H9 (cell line): ENCODE measurements at regions not wholly inside any gene's neighbourhood (a gene's known extent, or its start where the extent isn't known, plus 50 kb on each side); places are given as distances from the start of the nearest gene placed in this dataset.

Experiments
- DNase-seq: peaks from one replicate; pipeline ENCODE4 v3.0.0-alpha.2; 2017
- H2AFZ ChIP-seq: one replicate; pipeline ENCODE4 v1.6.1; 2013; ENCODE audit warnings: mild to moderate bottlenecking, low read length, control low read depth, moderate library complexity
- H2AK5ac ChIP-seq: 2 replicates; pipeline ENCODE4 v1.6.1; 2013; ENCODE audit warnings: low read length, control low read depth, mixed read lengths; ENCODE audit not compliant: insufficient read length
- H2BK120ac ChIP-seq: one replicate; pipeline ENCODE4 v1.6.1; 2013; ENCODE audit warnings: low read depth, mild to moderate bottlenecking, low read length, control low read depth, inconsistent platforms; ENCODE audit not compliant: poor library complexity, severe bottlenecking
- H2BK12ac ChIP-seq: 2 replicates; pipeline ENCODE4 v1.6.1; 2013; ENCODE audit warnings: low read length, control low read depth, mixed read lengths, low read depth; ENCODE audit not compliant: insufficient read length
- H2BK15ac ChIP-seq: 2 replicates; pipeline ENCODE4 v1.6.1; 2013; ENCODE audit warnings: low read depth, low read length, control low read depth
- H2BK20ac ChIP-seq: one replicate; pipeline ENCODE4 v1.6.1; 2013; ENCODE audit warnings: low read depth, mild to moderate bottlenecking, low read length, control low read depth, inconsistent platforms; ENCODE audit not compliant: poor library complexity, severe bottlenecking
- H2BK5ac ChIP-seq: 2 replicates; pipeline ENCODE4 v1.6.1; 2013; ENCODE audit warnings: low read length, control low read depth, mixed read lengths; ENCODE audit not compliant: insufficient read length
- H3K14ac ChIP-seq: 2 replicates; pipeline ENCODE4 v1.6.1; 2013; ENCODE audit warnings: low read length, control low read depth; ENCODE audit not compliant: insufficient read depth
- H3K18ac ChIP-seq: 2 replicates; pipeline ENCODE4 v1.6.1; 2013; ENCODE audit warnings: low read depth, mild to moderate bottlenecking, mixed read lengths, low read length, control low read depth; ENCODE audit not compliant: insufficient read length
- H3K23ac ChIP-seq: 2 replicates; pipeline ENCODE4 v1.6.1; 2013; ENCODE audit warnings: low read length, control low read depth, mixed read lengths, low read depth; ENCODE audit not compliant: insufficient read length
- H3K23me2 ChIP-seq: 2 replicates; pipeline ENCODE4 v1.6.1; 2013; ENCODE audit warnings: low read depth, mild to moderate bottlenecking, mixed read lengths, low read length, control low read depth; ENCODE audit not compliant: insufficient read length, poor library complexity, severe bottlenecking
- H3K27ac ChIP-seq: 2 replicates; pipeline ENCODE4 v1.5.1; 2013; ENCODE audit warnings: low read length, control low read depth, mixed read lengths, low read depth; ENCODE audit not compliant: insufficient read length
- H3K27me3 ChIP-seq: 2 replicates; pipeline ENCODE4 v1.6.1; 2013; ENCODE audit warnings: low read length, control low read depth, inconsistent platforms; ENCODE audit not compliant: insufficient read depth
- H3K4ac ChIP-seq: 2 replicates; pipeline ENCODE4 v1.6.1; 2013; ENCODE audit warnings: low read depth, mild to moderate bottlenecking, control low read depth, inconsistent platforms, low read length, moderate library complexity
- H3K4me1 ChIP-seq: 2 replicates; pipeline ENCODE4 v1.6.1; 2013; ENCODE audit warnings: low read length, control low read depth, inconsistent platforms; ENCODE audit not compliant: insufficient read depth
- H3K4me2 ChIP-seq: 2 replicates; pipeline ENCODE4 v1.6.1; 2013; ENCODE audit warnings: low read length, control low read depth, mixed read lengths; ENCODE audit not compliant: insufficient read length, insufficient read depth
- H3K56ac ChIP-seq: 2 replicates; pipeline ENCODE4 v1.6.1; 2013; ENCODE audit warnings: low read depth, mild to moderate bottlenecking, mixed read lengths, low read length, control low read depth; ENCODE audit not compliant: insufficient read length
- H3K79me1 ChIP-seq: 2 replicates; pipeline ENCODE4 v1.6.1; 2013; ENCODE audit warnings: low read depth, mild to moderate bottlenecking, moderate library complexity, low read length, control low read depth, inconsistent platforms; ENCODE audit not compliant: insufficient read depth, poor library complexity, severe bottlenecking
- H3K79me2 ChIP-seq: 2 replicates; pipeline ENCODE4 v1.6.1; 2013; ENCODE audit warnings: low read length, control low read depth, inconsistent platforms; ENCODE audit not compliant: insufficient read depth
- H3K9ac ChIP-seq: 2 replicates; pipeline ENCODE4 v1.6.1; 2013; ENCODE audit warnings: low read length, control low read depth, mixed read lengths; ENCODE audit not compliant: insufficient read length; ENCODE audit errors: extremely low read depth
- H3K9me3 ChIP-seq: one replicate; pipeline ENCODE4 v1.6.1; 2013; ENCODE audit warnings: low read depth, low read length, inconsistent platforms; ENCODE audit not compliant: control insufficient read depth
- H3T11ph ChIP-seq: one replicate; pipeline ENCODE4 v1.6.1; 2013; ENCODE audit warnings: mild to moderate bottlenecking, low read length, control low read depth, inconsistent platforms
- H4K20me1 ChIP-seq: one replicate; pipeline ENCODE4 v1.6.1; 2013; ENCODE audit not compliant: control insufficient read depth, insufficient read length, insufficient read depth
- H4K5ac ChIP-seq: 2 replicates; pipeline ENCODE4 v1.6.1; 2013; ENCODE audit warnings: low read depth, mild to moderate bottlenecking, mixed read lengths, low read length, control low read depth; ENCODE audit not compliant: insufficient read length
- H4K8ac ChIP-seq: replicated peaks from 2 replicates; pipeline ENCODE4 v1.6.1; 2013; ENCODE audit warnings: low read length, control low read depth, mixed read lengths, low read depth; ENCODE audit not compliant: insufficient read length
- H4K91ac ChIP-seq: 2 replicates; pipeline ENCODE4 v1.6.1; 2013; ENCODE audit warnings: low read depth, mild to moderate bottlenecking, moderate library complexity, mixed read lengths, low read length, control low read depth; ENCODE audit not compliant: insufficient read length
- H3K27ac Mint-ChIP-seq, 3 experiments: 2 replicates in 2 of 3; 3 replicates in 1 of 3; pipeline ENCODE4 v1.8.0; 2020 to 2021; ENCODE audit warnings: mixed read lengths in 3 of 3, mild to moderate bottlenecking in 1 of 3, moderate library complexity in 1 of 3
- H3K27me3 Mint-ChIP-seq: 2 replicates; pipeline ENCODE4 v1.8.0; 2021; ENCODE audit warnings: low read depth, mild to moderate bottlenecking, moderate library complexity, mixed read lengths
- H3K36me3 Mint-ChIP-seq, 3 experiments: 2 replicates in 2 of 3; 3 replicates in 1 of 3; pipeline ENCODE4 v1.8.0; 2020 to 2021; ENCODE audit warnings: low read depth in 3 of 3, mixed read lengths in 3 of 3; ENCODE audit not compliant: insufficient read depth in 1 of 3
- H3K4me1 Mint-ChIP-seq, 2 experiments: 2 replicates each; pipeline ENCODE4 v1.8.0; 2020; ENCODE audit warnings: mixed read lengths in 2 of 2
- H3K4me3 Mint-ChIP-seq, 2 experiments: 2 replicates in 1 of 2; 3 replicates in 1 of 2; pipeline ENCODE4 v1.8.0; 2020 to 2021; ENCODE audit warnings: mild to moderate bottlenecking in 2 of 2, mixed read lengths in 2 of 2, moderate library complexity in 1 of 2
- H3K9me3 Mint-ChIP-seq, 2 experiments: 2 replicates in 1 of 2; 3 replicates in 1 of 2; pipeline ENCODE4 v1.8.0; 2020; ENCODE audit warnings: mild to moderate bottlenecking in 2 of 2, mixed read lengths in 2 of 2, moderate library complexity in 1 of 2
- CTCF ChIP-seq: fragments of 200-600 bp; sonication (generic); conservative IDR thresholded peaks from 3 replicates; pipeline ENCODE4 v1.8.0; 2021; ENCODE audit warnings: antibody characterized with exemption, mild to moderate bottlenecking
- WGBS: extraction: QIAGEN DNeasy Blood & Tissue Kit; methylation state at CpG from one replicate; pipeline ENCODE4 v1.1.7; 2013; ENCODE audit warnings: missing lambda C conversion rate, low lambda C conversion rate, mixed read lengths; ENCODE audit not compliant: insufficient read length; ENCODE audit errors: extremely low coverage; 5-methylcytosine and 5-hydroxymethylcytosine counted together

GRCh38 chr20:20864351-20865096 is 152.1 kb upstream of the RALGAPA2 start:
- Histone ChIP-seq H3K27ac (no peak overlapping the region), H3K4me1 (no peaks in the 10 kb centered on the region), H3K79me1 (no peaks in the 10 kb centered on the region), H2AK5ac (no peak overlapping the region), H2BK15ac (no peak overlapping the region), H3K56ac (no peak overlapping the region), H3K4me2 (no peak overlapping the region), H2AFZ (no peak overlapping the region), H3K9ac (no peak overlapping the region), H2BK20ac (no peak overlapping the region), H2BK120ac (no peak overlapping the region), H3K79me2 (no peaks in the 10 kb centered on the region), H3K14ac (no peak overlapping the region), H3K23me2 (no peaks in the 10 kb centered on the region), H3K18ac (no peak overlapping the region), H4K91ac (no peak overlapping the region), H4K8ac (no peak overlapping the region), H4K20me1 (no peaks in the 10 kb centered on the region), H3K23ac (no peak overlapping the region), H3K9me3 (no peaks in the 10 kb centered on the region), H2BK12ac (no peak overlapping the region), H3K27me3 (no peaks in the 10 kb centered on the region), H3T11ph (no peak overlapping the region), H2BK5ac (no peak overlapping the region), H4K5ac (no peak overlapping the region), H3K4ac (no peak overlapping the region)
- no CpG with 5 or more reads among the region's 3 CpGs for WGBS
- peaks cover 5 to 12% of the 10 kb centered on the region in 2 experiments for H3K4me1 Mint-ChIP-seq
- H3K27me3 Mint-ChIP-seq, result peaks cover 13% of the 10 kb centered on the region
- peak; percentile 73 for TF ChIP-seq CTCF
- H3K36me3 Mint-ChIP-seq, result no peaks in the 10 kb centered on the region
- no peak overlapping the region for H3K27ac Mint-ChIP-seq
- no peaks in the 10 kb centered on the region for H3K9me3 Mint-ChIP-seq
- DNase-seq, result no peak
- no peak overlapping the region for H3K4me3 Mint-ChIP-seq
